ENCODE measurements at regions not wholly inside any gene's neighbourhood (a gene's known extent, or its start where the extent isn't known, plus 50 kb on each side); places are given as distances from the start of the nearest gene placed in this dataset.

DNA sequence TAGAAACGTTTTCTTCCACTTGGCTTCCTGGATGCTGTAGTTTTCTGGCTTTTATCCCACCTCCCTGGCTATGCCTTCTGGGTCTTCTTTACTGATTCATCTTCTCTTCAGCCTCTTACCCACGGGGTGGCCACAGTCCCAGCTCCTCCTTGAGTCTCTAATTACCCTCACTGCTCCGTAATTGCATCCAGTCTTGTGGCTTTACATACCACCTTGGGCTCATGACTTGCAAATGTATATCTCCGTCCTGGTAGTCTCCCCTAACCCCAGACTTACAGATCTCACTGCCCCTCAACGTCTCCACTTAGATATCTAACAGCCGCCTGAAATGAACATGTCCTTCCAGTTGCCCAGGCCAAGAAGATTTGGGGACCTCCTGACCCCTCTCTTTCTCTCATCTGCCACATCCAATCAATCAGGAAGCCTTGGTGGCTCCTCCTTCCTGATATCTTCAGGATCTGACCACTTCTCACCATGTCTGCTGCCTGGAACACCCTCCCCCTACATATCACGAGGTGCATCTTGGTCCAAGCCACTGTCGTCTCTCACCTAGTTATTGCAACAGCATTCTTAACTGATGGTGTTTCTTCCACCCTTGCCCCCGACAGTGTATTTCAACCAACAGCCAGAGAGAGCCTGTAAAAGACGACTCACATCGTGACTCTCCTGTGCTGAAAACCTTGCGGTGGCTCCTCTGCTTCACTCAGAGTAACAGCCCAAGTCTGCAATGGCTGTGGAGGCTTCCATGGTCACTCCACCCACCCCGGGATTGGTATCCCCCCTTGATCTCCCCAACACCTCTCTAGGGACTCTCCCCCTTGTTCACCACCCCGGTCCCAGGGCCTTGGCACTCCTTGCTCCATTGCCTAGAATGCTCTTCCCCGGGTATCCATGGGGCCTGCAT is 219.0 kb upstream of the POU3F1 start:
- Histone ChIP-seq H3K27ac (ENCODE audit: insufficient read depth, low read length) (no peak overlapping the region), H3K36me3 (ENCODE audit: control insufficient read depth, insufficient read depth, low read length) (no peaks in the 10 kb centered on the region), H3K4me3 (replicated peaks in 1 of 4; ENCODE audit: control extremely low read depth in 1 of 4, insufficient read depth in 1 of 4, low read depth in 3 of 4, low read length in 4 of 4) (no peak overlapping the region), H2AFZ (ENCODE audit: low read length) (no peak overlapping the region), H3K9me3 (ENCODE audit: control insufficient read depth, insufficient read depth, low read depth, low read length) (no peaks in the 10 kb centered on the region), H3K4me2 (ENCODE audit: extremely low read depth, insufficient read depth, low read length) (no peak overlapping the region), H3K79me2 (ENCODE audit: control insufficient read depth, insufficient read depth, low read length) (no peaks in the 10 kb centered on the region), H3K9ac (ENCODE audit: insufficient read depth, low read length) (no peak overlapping the region), H4K20me1 (ENCODE audit: control insufficient read depth, extremely low read depth, insufficient read depth, low read length) (no peaks in the 10 kb centered on the region), H3K4me1 (ENCODE audit: control insufficient read depth, extremely low read depth, insufficient read depth, low read length) (no peaks in the 10 kb centered on the region), H3K27me3 (ENCODE audit: control insufficient read depth, insufficient read depth, low read length) (no peaks in the 10 kb centered on the region)
- no peak for TF ChIP-seq EZH2 (IDR thresholded peaks at IDR 0.05; ENCODE audit: low read length, missing control alignments)
- TF ChIP-seq, protein P1, sequence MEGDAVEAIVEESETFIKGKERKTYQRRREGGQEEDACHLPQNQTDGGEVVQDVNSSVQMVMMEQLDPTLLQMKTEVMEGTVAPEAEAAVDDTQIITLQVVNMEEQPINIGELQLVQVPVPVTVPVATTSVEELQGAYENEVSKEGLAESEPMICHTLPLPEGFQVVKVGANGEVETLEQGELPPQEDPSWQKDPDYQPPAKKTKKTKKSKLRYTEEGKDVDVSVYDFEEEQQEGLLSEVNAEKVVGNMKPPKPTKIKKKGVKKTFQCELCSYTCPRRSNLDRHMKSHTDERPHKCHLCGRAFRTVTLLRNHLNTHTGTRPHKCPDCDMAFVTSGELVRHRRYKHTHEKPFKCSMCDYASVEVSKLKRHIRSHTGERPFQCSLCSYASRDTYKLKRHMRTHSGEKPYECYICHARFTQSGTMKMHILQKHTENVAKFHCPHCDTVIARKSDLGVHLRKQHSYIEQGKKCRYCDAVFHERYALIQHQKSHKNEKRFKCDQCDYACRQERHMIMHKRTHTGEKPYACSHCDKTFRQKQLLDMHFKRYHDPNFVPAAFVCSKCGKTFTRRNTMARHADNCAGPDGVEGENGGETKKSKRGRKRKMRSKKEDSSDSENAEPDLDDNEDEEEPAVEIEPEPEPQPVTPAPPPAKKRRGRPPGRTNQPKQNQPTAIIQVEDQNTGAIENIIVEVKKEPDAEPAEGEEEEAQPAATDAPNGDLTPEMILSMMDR (conservative IDR thresholded peaks at IDR 0.05 in 1 of 2, IDR thresholded peaks at IDR 0.05 in 1 of 2; ENCODE audit: low read depth in 1 of 2, low read length in 2 of 2): no peak
- DNase-seq (ENCODE audit: low read depth in 2 of 2): no peak

GRCh38 chr1:38263438-38263837 is 216.8 kb upstream of the POU3F1 start:
- no peak for TF ChIP-seq EZH2 (IDR thresholded peaks at IDR 0.05; ENCODE audit: low read length, missing control alignments)
- TF ChIP-seq, protein P1 (conservative IDR thresholded peaks at IDR 0.05 in 1 of 2, IDR thresholded peaks at IDR 0.05 in 1 of 2; ENCODE audit: low read depth in 1 of 2, low read length in 2 of 2): no peak
- H3K4me1 ChIP-seq (ENCODE audit: control insufficient read depth, extremely low read depth, insufficient read depth, low read length): no peaks in the 10 kb centered on the region
- H2AFZ ChIP-seq (ENCODE audit: low read length): no peak overlapping the region
- H3K27me3 ChIP-seq (ENCODE audit: control insufficient read depth, insufficient read depth, low read length): no peaks in the 10 kb centered on the region
- no peak overlapping the region for H3K27ac ChIP-seq (ENCODE audit: insufficient read depth, low read length)
- H3K9me3 ChIP-seq (ENCODE audit: control insufficient read depth, insufficient read depth, low read depth, low read length): no peaks in the 10 kb centered on the region
- H3K4me3 ChIP-seq (replicated peaks in 1 of 4; ENCODE audit: control extremely low read depth in 1 of 4, insufficient read depth in 1 of 4, low read depth in 3 of 4, low read length in 4 of 4): no peak overlapping the region
- no peak for DNase-seq (ENCODE audit: low read depth in 2 of 2)
- H3K79me2 ChIP-seq (ENCODE audit: control insufficient read depth, insufficient read depth, low read length): no peaks in the 10 kb centered on the region
- H3K36me3 ChIP-seq (ENCODE audit: control insufficient read depth, insufficient read depth, low read length): no peaks in the 10 kb centered on the region
- no peaks in the 10 kb centered on the region for H4K20me1 ChIP-seq (ENCODE audit: control insufficient read depth, extremely low read depth, insufficient read depth, low read length)
- H3K4me2 ChIP-seq (ENCODE audit: extremely low read depth, insufficient read depth, low read length): no peak overlapping the region
- no peak overlapping the region for H3K9ac ChIP-seq (ENCODE audit: insufficient read depth, low read length)

DNA sequence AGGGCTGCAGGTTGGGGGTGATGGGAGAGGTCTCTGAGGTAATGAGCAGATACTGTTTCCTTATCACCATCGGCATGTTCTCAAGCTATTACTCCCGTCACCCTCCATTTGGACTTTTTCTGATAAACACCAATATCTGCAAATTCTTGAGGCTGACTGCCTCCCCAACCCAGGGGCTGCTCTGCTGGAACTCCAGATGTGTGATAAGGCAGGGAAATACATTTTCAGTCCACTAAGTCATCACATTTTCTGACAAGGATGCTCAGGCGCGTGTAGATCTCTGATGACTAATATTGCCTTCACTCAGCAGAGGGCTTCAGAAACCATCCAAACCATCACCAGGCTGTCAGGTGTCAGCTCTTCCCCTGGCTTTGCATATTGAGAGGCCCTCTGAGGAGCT is 215.0 kb upstream of the POU3F1 start:
- Histone ChIP-seq H3K27ac (ENCODE audit: insufficient read depth, low read length) (no peak overlapping the region), H3K4me2 (ENCODE audit: extremely low read depth, insufficient read depth, low read length) (no peak overlapping the region), H3K79me2 (ENCODE audit: control insufficient read depth, insufficient read depth, low read length) (no peaks in the 10 kb centered on the region), H3K36me3 (ENCODE audit: control insufficient read depth, insufficient read depth, low read length) (no peaks in the 10 kb centered on the region), H4K20me1 (ENCODE audit: control insufficient read depth, extremely low read depth, insufficient read depth, low read length) (no peaks in the 10 kb centered on the region), H3K9ac (ENCODE audit: insufficient read depth, low read length) (no peak overlapping the region), H2AFZ (ENCODE audit: low read length) (no peak overlapping the region), H3K9me3 (ENCODE audit: control insufficient read depth, insufficient read depth, low read depth, low read length) (no peaks in the 10 kb centered on the region), H3K4me1 (ENCODE audit: control insufficient read depth, extremely low read depth, insufficient read depth, low read length) (no peaks in the 10 kb centered on the region), H3K4me3 (replicated peaks in 1 of 4; ENCODE audit: control extremely low read depth in 1 of 4, insufficient read depth in 1 of 4, low read depth in 3 of 4, low read length in 4 of 4) (no peak overlapping the region), H3K27me3 (ENCODE audit: control insufficient read depth, insufficient read depth, low read length) (no peaks in the 10 kb centered on the region)
- no peak for DNase-seq (ENCODE audit: low read depth in 2 of 2)
- no peak for TF ChIP-seq EZH2 (IDR thresholded peaks at IDR 0.05; ENCODE audit: low read length, missing control alignments)
- TF ChIP-seq, protein P1 (conservative IDR thresholded peaks at IDR 0.05 in 1 of 2, IDR thresholded peaks at IDR 0.05 in 1 of 2; ENCODE audit: low read depth in 1 of 2, low read length in 2 of 2): no peak

Measured in fibroblast of lung (primary cell).